HG03521 (cell line): ENCODE measurements at regions not wholly inside any gene's neighbourhood (a gene's known extent, or its start where the extent isn't known, plus 50 kb on each side); places are given as distances from the start of the nearest gene placed in this dataset.
"Not testable (repeated sequence)": the region's sequence is repeated elsewhere in the genome, so short reads cannot be mapped to it uniquely, and the experiment has no call there.

Source experiments
- ATAC-seq: cut with Tn5 transposase; IDR thresholded peaks from one replicate; pipeline ENCODE4 v1.9.1; 2021; ENCODE audit warnings: mild to moderate bottlenecking, moderate library complexity; ENCODE audit not compliant: unreplicated experiment

GRCh38 chr7:25686493-25686892, 458.2 kb upstream of the NPVF start:
- no peak for ATAC-seq

GRCh38 chr7:25694211-25694610, 457.8 kb upstream of the NFE2L3 start:
- ATAC-seq = no peak

- no peak for ATAC-seq
Observed at GRCh38 chr7:25694699-25695098, 457.3 kb upstream of the NFE2L3 start.

- no peak for ATAC-seq
Observed at GRCh38 chr7:25696571-25696970, 455.4 kb upstream of the NFE2L3 start.

GRCh38 chr7:25698451-25699113, 453.4 kb upstream of the NFE2L3 start:
- ATAC-seq = no peak

GRCh38 chr7:25700141-25700540, 451.9 kb upstream of the NFE2L3 start:
- not testable (repeated sequence) for ATAC-seq

GRCh38 chr7:25704413-25704812, 447.6 kb upstream of the NFE2L3 start:
- no peak for ATAC-seq

- no peak for ATAC-seq
Observed at GRCh38 chr7:25706764-25707163, 445.2 kb upstream of the NFE2L3 start.

- ATAC-seq = no peak
Observed at GRCh38 chr7:25707768-25708620, 444.0 kb upstream of the NFE2L3 start.

- no peak for ATAC-seq
Observed at GRCh38 chr7:25710959-25711358, 441.0 kb upstream of the NFE2L3 start.

GRCh38 chr7:25711940-25712339, 440.1 kb upstream of the NFE2L3 start:
- ATAC-seq = no peak

GRCh38 chr7:25712500-25712899, 439.5 kb upstream of the NFE2L3 start:
- ATAC-seq = no peak

GRCh38 chr7:25714013-25714412, 438.0 kb upstream of the NFE2L3 start:
- no peak for ATAC-seq

GRCh38 chr7:25716421-25716820, 435.6 kb upstream of the NFE2L3 start:
- ATAC-seq = no peak

- ATAC-seq = no peak
Observed at GRCh38 chr7:25718596-25718995, 433.4 kb upstream of the NFE2L3 start.

- ATAC-seq = no peak
Observed at GRCh38 chr7:25719190-25719896, 432.7 kb upstream of the NFE2L3 start.

- ATAC-seq = no peak
Observed at GRCh38 chr7:25720427-25720826, 431.6 kb upstream of the NFE2L3 start.

- no peak for ATAC-seq
Observed at GRCh38 chr7:25722856-25723255, 429.1 kb upstream of the NFE2L3 start.

GRCh38 chr7:25725451-25725850, 426.5 kb upstream of the NFE2L3 start:
- no peak for ATAC-seq

GRCh38 chr7:25726170-25726780, 425.7 kb upstream of the NFE2L3 start:
- no peak for ATAC-seq

GRCh38 chr7:25726781-25727311, 425.2 kb upstream of the NFE2L3 start:
- no peak for ATAC-seq
